D721Med (cell line): ENCODE measurements at regions not wholly inside any gene's neighbourhood (a gene's known extent, or its start where the extent isn't known, plus 50 kb on each side); places are given as distances from the start of the nearest gene placed in this dataset.

Experiments used
- DNase-seq: peaks from one replicate; pipeline ENCODE4 v3.0.0; 2011; ENCODE audit warnings: low spot score; ENCODE audit not compliant: insufficient read length
- FAIRE-seq: peaks from 2 replicates; lab custom pipeline; 2011; peaks lifted over from hg19 to GRCh38; lab: Jason Lieb, UNC
- CTCF ChIP-seq: IDR thresholded peaks from 2 replicates; pipeline ENCODE4 v1.5.1; 2012; ENCODE audit warnings: mild to moderate bottlenecking, control low read depth; ENCODE audit not compliant: insufficient read depth; ENCODE audit errors: missing control alignments

GRCh38 chr10:2362331-2362730, 625.0 kb upstream of the ADARB2 start:
- FAIRE-seq = no peak

GRCh38 chr10:2358586-2358985, 621.3 kb upstream of the ADARB2 start:
- FAIRE-seq (no peak), DNase-seq (no peak)
- TF ChIP-seq CTCF = no peak

More at GRCh38 chr10:2362331-2362730, 625.0 kb upstream of the ADARB2 start:
- DNase-seq = no peak
- TF ChIP-seq CTCF = no peak

GRCh38 chr10:2356670-2357069, 619.3 kb upstream of the ADARB2 start:
- DNase-seq (no peak), FAIRE-seq (no peak)
- TF ChIP-seq CTCF = no peak

GRCh38 chr10:2351566-2351965, 614.2 kb upstream of the ADARB2 start:
- TF ChIP-seq CTCF = no peak
- FAIRE-seq (no peak), DNase-seq (no peak)

GRCh38 chr10:2342206-2342605, 604.9 kb upstream of the ADARB2 start:
- no peak for DNase-seq
- FAIRE-seq = no peak
- no peak for TF ChIP-seq CTCF

GRCh38 chr10:2340831-2341647, 603.7 kb upstream of the ADARB2 start:
- FAIRE-seq (no peak), DNase-seq (no peak)
- TF ChIP-seq CTCF = no peak

- FAIRE-seq = no peak
- DNase-seq = no peak
- no peak for TF ChIP-seq CTCF
These were observed 598.3 kb upstream of the ADARB2 start for GRCh38 chr10:2335626-2336025.
